Left renal pelvis (tissue), 4 donors: ENCODE measurements at regions not wholly inside any gene's neighbourhood (a gene's known extent, or its start where the extent isn't known, plus 50 kb on each side); places are given as distances from the start of the nearest gene placed in this dataset.

Experiments used
- DNase-seq, 4 donors: peaks; one replicate each; pipeline ENCODE4 v3.0.0-alpha.2; 2013; ENCODE audit warnings: low read depth in 4 of 4, low spot score in 3 of 4

DNA sequence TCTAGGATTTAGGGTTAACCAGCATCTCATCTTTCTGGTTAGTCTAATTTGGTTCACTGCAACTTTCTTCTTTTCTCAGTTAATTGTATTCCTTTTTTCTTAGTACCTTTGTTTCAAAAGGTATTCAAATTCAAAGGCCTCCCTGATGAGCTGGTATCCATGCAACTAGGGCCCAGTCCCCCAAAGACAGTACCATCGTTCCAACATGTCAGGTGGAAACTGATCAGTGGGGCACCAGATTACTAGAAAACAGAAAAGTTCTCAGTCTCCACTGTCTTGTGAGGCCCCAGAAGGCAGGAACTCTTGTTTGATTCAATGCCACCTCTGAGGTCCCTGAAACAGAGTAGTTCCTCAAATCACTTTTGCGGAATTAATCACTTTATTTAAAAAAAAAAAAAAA is 303.2 kb upstream of the NBEA start:
- DNase-seq: no peak

DNA sequence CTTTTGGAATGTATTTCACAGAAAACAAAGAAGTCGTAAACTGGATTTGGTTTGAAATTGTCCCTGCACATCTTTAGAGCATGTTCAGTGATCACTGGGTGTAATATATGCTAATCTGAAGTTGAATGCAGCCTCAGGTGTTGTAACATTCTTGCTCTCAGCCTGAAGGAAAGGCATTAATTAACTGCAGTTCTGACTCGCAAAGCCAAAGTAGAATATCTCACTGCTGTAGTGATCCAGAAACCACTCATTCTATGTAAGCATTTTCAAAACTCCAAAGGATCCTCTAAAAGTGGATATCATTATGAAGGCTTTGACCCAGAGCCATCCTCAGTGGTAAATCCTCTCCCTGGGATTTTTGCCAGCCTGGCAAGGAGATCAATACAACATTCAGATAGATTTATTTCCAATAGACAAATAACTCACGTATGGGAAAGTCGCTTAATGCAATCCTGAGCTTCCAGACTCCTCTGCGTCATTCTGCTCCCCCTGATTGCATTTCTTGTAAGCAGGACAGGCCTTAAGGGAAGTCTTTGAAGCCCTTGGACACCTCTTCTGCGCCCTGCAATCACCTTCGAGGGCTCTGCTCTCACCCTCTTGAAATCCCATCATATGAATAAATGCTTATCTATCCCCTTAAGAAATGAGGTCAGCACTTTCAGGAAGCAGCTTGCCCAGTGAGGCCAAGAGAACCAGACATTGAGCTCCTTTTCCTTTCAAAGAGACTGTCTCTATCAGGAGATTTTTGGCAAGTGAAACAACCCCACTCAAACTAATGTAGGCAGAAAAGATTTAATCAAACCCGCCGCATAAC is 301.7 kb upstream of the NBEA start:
- no peak for DNase-seq

DNA sequence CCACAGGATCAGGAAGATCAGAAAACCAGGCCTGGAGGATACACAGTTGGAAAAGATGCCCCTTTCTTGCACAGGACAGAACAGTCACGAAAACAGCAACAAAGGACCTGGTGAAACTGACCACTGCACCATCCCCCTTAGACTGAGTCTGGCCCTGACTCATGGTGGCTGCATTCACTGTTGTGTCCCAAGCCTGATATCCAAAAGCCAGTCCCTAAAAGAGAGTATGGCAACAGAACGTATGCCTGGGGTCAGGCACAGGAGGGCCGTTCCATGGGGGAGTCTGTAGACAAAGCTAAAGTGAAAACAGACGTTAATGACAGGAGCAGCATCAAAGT is 301.1 kb upstream of the NBEA start:
- DNase-seq: no peak

DNA sequence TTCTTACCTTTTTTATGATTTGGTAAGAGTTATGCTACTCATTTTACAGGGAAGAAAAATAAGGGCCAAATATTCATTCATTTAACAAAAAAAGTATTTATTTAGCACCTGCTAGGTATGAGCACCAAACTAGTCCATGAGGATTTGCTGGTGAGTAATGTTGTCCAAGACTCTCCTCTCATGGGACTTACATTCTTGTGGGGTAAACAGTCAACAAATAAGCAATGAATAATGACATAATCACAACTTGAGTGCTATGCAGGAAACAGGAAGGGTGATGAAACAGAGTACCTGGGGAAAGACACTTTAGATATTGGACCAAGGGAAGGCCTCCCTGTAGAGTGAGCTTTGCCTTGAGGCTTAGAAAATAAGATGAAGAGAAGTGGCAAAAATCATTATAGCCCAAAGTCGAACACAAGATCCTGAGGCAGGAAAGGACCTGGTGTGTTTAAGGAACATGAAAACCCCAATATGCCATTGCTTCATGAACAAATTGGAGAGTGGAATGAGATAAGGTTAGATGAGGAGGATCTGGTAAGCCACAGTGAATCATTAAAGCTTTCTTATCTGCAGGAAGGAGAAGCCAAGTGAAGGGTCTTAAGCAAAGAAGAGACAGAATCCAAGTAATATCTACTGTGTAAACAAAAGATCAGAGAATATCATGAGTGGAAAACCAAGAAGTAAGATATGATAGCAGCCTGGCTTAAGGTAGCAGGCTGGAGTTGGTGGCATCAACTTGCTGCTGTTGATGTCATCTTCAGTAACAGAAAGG is 294.5 kb upstream of the NBEA start:
- DNase-seq: no peak

DNA sequence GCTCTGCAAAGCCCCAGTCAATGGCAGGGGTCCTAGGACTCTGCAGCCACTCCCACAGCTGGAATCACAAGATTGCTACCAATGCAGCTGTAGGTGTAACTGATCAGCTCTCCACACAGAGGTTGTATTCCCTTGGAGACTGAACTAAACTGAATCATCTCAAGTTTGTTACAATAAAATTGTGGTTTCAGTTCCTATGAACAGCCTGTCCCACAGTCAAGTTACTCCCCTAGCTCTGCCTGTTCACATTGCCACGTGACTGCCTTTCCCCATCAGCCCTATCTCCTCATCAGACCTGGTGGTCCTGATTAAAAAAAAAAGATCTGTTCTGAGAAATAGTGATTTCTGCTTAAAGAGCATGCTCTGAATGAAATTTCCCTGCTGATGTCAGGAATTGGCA is 287.9 kb upstream of the NBEA start:
- no peak for DNase-seq

DNA sequence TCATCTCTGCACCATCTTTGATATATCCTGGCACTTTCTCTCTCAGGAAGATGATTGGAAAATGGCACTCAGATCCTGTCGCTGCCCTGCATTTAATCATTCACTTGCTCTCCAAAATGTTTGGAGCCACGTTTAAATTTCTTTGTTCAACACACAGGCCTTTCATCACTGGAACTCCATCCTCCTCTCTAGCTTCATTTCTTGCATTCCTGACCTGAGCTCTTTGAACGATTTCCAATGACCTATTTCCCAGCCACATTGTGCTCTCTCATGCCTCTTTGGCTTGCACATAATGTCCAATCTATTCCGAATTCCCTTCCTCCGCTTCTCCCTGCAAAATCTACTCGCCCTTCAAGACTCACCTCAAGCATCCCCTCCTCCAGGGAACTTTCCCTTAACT is 287.4 kb upstream of the NBEA start:
- no peak for DNase-seq

DNA sequence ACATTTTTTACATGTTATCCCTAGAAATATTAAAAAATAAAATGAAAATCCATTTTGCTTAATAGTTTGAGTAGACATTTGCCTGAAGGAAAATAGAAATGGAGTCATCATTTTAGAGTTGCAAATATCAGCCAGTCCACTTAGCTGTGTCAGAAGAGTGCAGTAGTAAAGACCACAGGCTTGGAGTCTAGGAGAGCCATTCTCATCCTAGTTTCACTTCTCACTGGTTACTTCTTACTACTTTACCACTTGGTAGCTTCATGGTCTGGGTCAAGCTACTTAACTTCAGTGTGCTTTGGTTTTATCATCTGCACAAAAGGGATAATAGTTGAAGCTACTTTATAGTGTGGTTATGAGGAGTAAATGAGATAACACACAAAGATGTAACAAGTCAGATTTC is 286.5 kb upstream of the NBEA start:
- DNase-seq: no peak

DNA sequence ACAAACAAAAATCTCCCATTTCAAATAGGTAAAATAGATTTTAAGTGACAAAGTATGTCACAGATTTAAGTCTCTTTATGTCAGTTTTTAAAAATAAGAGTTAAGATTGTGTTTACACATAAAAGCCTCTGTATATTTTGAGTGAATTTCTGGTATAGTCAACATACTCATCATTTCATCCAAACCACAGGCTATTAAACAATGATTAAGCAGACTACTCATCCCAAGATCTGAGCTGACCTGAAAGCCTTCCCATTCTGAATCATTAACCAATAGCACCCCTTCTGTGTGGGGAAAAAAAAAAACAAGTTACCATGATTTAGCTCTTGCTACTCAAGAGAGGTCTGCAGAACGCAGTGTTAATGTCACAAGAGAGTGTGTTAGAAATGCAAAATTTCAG is 284.4 kb upstream of the NBEA start:
- DNase-seq: no peak

DNA sequence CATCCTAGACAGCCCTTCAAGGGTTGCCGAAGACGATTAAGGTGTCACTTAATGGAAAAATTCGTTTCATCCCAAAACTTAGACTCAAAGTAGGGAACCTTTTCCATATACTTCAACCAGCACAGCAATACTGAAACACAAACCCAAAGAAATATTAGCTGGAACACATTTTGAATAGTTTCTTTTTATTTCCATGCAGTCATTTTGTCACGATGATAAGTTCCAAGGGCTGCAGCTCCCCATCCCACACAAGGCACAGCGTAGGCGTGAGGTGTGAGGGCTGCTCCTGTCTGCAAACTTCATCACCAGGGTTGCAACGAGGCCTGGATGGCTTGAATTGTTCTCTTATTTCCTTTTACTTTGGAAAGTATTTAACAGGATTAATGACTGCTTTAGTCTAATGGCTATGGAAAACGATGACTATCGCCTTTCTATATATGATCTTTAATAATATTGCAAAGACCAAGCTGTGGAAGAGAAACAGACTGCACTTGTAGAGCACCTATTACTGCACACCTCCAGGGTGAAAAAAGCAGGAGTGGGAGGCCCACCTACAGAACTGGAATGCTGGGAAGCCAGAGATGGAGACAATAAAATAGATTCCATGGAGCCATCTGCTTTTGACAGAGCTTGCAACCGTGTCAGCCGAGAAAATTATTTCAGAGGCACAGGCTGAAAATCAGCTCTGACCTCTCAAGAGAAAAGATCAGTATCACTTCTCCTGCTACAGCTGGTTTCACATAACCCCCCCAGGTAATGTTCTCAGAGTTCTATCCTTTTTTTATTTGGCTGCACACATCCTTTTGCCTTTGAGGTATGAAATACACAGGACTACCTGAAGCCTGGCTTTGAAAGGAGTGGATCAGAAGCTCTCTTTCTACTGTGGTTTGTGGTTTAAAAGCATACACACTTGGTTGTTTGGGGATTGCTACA is 274.5 kb upstream of the NBEA start:
- DNase-seq: no peak

DNA sequence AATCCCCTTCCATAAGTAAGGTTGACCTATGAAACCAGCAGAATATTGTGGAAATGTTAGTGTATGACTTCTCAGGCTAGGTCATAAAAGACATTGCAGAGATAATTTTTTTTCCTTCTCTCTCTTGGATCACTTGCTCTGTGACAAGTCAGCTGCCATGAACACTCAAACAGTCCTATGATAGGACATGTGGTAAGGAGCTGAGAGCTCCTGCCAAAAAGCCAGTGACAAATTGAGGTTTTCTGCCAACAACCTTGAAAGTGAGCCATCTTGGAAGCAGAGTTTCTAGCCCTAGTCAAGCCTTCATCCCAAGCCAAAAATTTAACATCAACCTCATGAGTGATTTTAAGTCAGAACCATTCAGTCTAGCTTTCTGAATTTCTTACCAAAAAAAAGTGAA is 270.9 kb upstream of the NBEA start:
- DNase-seq: no peak

DNA sequence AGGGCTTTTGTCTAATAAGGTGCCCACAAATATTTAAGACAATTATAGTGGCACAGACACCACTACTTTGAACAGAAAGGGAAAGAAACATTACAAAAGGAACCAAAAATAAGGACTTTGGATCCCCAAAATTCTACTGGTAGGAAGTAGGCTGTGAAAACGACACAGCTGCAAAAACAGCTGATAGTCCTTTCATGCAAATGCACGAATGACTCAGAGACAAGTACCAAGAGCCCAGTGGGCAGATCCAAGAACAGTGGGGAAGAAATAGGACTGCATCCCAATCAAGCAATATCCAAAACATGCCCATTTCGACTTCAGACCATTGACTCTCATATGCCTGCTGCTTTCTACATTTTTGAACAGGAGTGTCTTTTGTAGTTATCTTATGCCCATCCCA is 269.4 kb upstream of the NBEA start:
- no peak for DNase-seq

DNA sequence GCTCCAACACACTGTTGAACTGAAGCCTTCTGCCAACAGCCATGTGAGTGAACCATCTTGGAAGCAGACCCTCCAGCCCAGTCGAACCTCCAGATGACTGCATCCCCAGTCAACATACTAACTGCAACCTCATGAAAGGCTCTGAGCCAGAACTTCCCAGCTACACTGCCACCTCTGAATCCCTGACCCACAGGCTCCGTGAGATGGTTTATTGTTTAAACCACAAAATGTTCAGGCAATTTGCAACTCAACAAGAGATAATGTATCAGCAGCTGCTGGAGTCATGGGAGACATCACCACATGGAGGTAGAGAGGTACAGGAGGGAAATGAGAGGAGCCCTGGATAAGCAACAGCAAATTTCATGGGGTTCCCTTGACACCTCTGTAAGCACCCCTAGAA is 266.4 kb upstream of the NBEA start:
- DNase-seq: no peak

DNA sequence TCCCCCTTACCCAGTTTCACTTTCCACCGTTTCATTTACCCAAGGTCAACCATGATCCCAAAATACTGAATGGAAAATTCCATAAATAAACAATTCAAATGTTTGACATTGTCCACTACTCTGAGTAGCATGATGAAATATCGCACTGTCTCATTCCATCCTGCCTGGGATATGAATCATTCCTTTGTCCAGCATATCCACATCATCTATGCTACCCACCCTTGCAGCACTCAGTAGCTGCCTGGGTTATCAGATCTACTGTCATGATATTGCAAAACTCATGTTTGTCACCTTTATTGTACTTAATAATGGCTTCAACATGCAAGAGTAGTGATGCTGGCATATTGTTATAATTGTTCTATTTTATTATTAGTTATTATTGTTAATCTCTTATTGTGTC is 263.9 kb upstream of the NBEA start:
- DNase-seq: no peak

DNA sequence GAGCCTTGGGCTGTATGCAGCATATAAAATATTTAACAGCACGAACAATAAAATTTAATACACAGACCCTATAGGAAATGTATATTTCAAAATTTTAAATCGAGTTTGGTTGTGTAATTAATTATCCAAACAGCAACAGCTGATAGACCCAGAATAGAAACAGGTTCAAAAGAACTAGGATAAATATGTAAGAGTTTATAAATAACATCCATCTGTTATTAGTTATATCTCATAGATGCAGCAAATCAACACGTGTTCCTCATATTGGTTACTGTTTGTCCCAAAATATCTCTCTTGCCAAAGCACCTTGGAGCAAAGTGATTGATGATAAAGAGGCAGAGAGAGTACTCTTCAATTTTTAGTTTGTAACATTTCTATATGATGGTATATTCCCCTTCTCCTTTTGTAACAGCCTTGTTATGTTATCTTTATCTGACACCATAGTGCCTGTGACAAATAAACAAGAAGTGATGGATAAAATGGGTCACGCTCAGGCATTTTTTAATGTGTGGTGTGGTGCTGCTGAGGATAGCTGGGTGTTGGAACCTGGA is 260.6 kb upstream of the NBEA start:
- no peak for DNase-seq

DNA sequence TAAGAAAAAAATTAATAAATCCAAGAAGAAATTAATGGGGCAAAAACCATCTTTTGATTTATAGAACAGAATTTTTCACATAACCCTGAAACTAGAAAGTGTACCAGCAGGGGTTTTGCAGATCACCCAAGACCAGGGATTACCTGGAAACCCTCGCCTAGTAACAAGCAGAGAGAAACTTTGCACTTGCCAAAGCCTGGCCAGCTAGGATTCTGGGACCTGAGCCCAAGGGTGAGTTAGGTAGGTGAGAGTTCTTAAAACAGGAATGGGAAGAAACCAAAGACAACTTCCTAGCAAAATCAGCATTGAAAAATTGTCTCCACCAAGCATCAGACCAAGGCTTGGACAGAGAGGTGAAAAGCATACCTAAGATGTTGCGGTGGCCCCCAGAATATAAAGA is 247.0 kb upstream of the NBEA start:
- no peak for DNase-seq

DNA sequence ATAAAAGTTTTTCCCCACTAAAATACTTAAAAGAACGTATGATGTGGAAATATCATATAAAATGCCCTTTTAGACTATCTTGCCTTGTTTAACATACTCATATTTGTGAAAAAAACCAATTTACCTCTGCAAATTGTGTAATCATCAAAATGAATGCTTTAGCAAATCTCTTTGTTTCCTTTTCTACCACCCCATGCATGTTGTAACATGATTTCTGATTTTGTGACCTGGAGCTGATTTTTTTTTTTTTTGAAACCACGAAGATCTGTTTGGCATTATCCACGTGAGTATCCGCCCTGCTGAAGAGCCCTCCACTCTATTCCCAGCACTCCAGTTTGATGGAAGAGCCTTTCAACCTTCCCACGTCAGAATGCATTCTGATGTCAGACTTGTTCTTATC is 245.8 kb upstream of the NBEA start:
- DNase-seq: no peak

DNA sequence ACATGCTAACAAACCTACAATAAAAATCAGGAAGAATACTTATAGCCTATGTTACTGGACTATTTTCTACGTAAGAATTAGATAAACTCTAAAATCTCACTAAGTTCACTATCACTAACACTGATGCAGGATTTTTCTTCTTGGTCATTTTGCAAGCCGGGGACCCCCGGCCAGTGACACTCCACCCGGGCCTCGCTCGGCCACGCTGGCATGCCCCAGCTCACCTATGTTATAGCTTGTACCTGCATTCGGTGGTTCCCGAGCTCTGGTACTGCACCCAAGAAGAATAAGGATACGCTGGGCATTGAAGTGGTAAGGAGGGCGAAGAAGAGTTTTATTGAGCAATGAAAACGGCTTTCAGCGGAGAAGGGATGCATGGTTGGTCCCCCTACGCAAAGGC is 245.3 kb upstream of the NBEA start:
- DNase-seq: no peak

DNA sequence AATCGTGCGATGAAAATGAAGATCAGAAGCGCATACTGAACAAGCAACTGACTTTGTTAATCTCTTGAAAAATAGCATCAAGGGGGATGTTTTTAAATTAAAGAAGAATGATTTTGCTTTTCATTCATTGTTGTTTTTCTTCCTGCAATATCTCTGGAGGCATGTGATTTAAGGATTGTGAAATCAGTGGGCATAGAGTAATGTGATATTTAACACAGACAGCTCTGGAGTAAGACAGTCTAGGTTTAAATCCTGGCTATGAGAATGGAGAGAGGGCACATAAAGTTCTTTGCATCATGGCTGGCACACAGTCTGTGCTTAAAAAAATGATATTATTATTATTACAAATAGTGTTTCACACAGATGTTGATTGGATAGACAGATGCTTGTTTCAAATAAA is 243.1 kb upstream of the NBEA start:
- DNase-seq: no peak

DNA sequence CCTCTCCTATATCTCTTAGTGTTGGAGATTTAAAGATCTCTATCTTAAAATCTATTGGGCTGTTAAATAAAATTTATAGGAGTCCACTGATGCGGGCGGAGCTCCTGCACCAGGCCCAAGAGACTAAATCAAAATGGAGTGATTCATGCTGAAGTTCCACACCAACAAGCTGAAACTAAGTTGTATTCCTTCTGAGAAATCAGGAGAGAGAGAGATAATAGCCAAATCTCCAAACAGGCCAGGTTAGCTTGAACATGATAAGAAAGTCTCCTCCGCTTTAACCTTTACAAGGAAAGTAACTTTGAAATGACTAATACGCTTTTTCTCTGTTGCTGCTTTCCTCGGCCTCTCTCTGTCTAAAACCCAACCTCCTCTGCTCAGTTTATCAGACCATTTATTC is 241.9 kb upstream of the NBEA start:
- no peak for DNase-seq

DNA sequence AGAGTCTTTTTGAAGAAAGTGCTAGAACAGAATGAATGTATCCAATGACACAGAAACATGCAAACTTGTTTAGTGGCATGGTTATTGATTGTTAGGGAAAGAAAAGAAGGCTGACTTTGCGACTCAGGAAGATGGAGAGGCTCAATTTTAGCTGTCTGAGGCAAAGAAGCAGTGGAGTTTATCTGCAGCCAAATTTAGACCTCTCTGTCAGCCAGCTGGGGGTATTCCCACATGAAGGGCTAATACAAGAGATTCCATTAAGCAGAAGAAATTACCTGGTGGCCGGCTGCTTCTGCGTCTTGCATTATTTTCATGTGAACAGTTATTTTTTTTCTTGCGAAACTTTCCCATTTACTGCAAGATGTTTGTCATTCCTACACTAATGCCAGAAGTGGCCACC is 240.2 kb upstream of the NBEA start:
- no peak for DNase-seq
